ENCODE measurements at regions not wholly inside any gene's neighbourhood (a gene's known extent, or its start where the extent isn't known, plus 50 kb on each side); places are given as distances from the start of the nearest gene placed in this dataset.

GRCh38 chr13:63166345-63166744, 1750.7 kb upstream of the PCDH20 start:
- TF ChIP-seq SP2 (CRISPR knock-in tag; IDR thresholded peaks at IDR 0.05) (no peak), ESRRA (CRISPR knock-in tag; IDR thresholded peaks at IDR 0.05; ENCODE audit: low read depth) (no peak), ATF6 (CRISPR knock-in tag; conservative IDR thresholded peaks at IDR 0.05) (no peak), ZNF557 (CRISPR knock-in tag; IDR thresholded peaks at IDR 0.05) (no peak), NR3C1 (CRISPR knock-in tag; IDR thresholded peaks at IDR 0.05) (no peak), SMAD9 (CRISPR knock-in tag; IDR thresholded peaks at IDR 0.05) (no peak), NFKB2 (CRISPR knock-in tag; IDR thresholded peaks at IDR 0.05; ENCODE audit: borderline replicate concordance) (no peak), TSC22D2 (CRISPR knock-in tag; IDR thresholded peaks at IDR 0.05; ENCODE audit: borderline replicate concordance) (no peak), FOXK1 (CRISPR knock-in tag; IDR thresholded peaks at IDR 0.05; ENCODE audit: borderline replicate concordance, low read depth) (no peak)
- intact Hi-C loops (cut with micrococcal nuclease; ENCODE audit: unreplicated experiment) = no loop called here

More at GRCh38 chr13:63166345-63166744, 1750.7 kb upstream of the PCDH20 start:
- no peaks in the 10 kb centered on the region for H4K20me1 ChIP-seq (ENCODE audit: insufficient read depth, low read length)
- H3K79me2 ChIP-seq (ENCODE audit: insufficient read depth, low read length) = no peaks in the 10 kb centered on the region
- FAIRE-seq (no peak), ATAC-seq (no peak), DNase-seq (ENCODE audit: low spot score) (no peak)
- no peak overlapping the region for H2AFZ ChIP-seq (ENCODE audit: low read length)
- WGBS (ENCODE audit: low lambda C conversion rate) = 0% methylated on average over 4 of the region's 4 CpGs
- in situ Hi-C loops (cut with HindIII; ENCODE audit: extremely low pct_ligation_motif_present, low pct_unique_long_range_greater_than_20kb) = no loop called here
- no peak overlapping the region for H3K4me3 ChIP-seq (replicated peaks in 1 of 3; ENCODE audit: insufficient read depth in 1 of 3, low read depth in 2 of 3, low read length in 3 of 3)
- POLR2A ChIA-PET = no interaction called here
- no peaks in the 10 kb centered on the region for H3K36me3 ChIP-seq (replicated peaks in 1 of 2; ENCODE audit: control insufficient read depth in 1 of 2, insufficient read depth in 2 of 2, low read length in 2 of 2)
- no TSS peak for BruUV-seq (replicated peaks)
- H3K4me1 ChIP-seq (ENCODE audit: insufficient read depth, low read length) = no peaks in the 10 kb centered on the region
- no peak overlapping the region for H3K4me2 ChIP-seq (ENCODE audit: low read depth, low read length)
- H3K9me3 ChIP-seq (ENCODE audit: low read length) = no peaks in the 10 kb centered on the region
- H3K27me3 ChIP-seq (ENCODE audit: control insufficient read depth in 1 of 2, insufficient read depth in 2 of 2, low read length in 2 of 2) = no peaks in the 10 kb centered on the region
- no peak overlapping the region for H3K27ac ChIP-seq (ENCODE audit: extremely low read length, insufficient read depth, low read length)
- no peak overlapping the region for H3K9ac ChIP-seq (ENCODE audit: insufficient read depth, low read depth, low read length)
- CTCF ChIA-PET (ENCODE audit: low intra/inter-chr PET ratio, low total read pairs) = no interaction called here
